A673 (cell line): ENCODE measurements at regions not wholly inside any gene's neighbourhood (a gene's known extent, or its start where the extent isn't known, plus 50 kb on each side); places are given as distances from the start of the nearest gene placed in this dataset.

Experiments used
- CTCF ChIP-seq: fragments of 300-800, 200-600 bp; sonication (generic); conservative IDR thresholded peaks from 2 replicates; pipeline ENCODE4 v1.5.1; 2017; ENCODE audit warnings: low read depth, mild to moderate bottlenecking, antibody characterized with exemption, low read length, moderate library complexity, mixed read lengths
- EZH2 ChIP-seq: fragments of 200-600 bp; sonication (generic); IDR thresholded peaks from 2 replicates; pipeline ENCODE4 v1.6.1; 2017; ENCODE audit warnings: borderline replicate concordance, low read depth, mild to moderate bottlenecking, mixed read lengths, antibody characterized with exemption, low read length; ENCODE audit not compliant: poor library complexity, severe bottlenecking

- no peak for TF ChIP-seq CTCF
- no peak for TF ChIP-seq EZH2
Observed at GRCh38 chr14:98288825-98289224, 983.2 kb downstream of the BCL11B start.
